NCI-H446 treated with DMSO at 0.1 percent for 48 hours (cell line): ENCODE measurements at regions not wholly inside any gene's neighbourhood (a gene's known extent, or its start where the extent isn't known, plus 50 kb on each side); places are given as distances from the start of the nearest gene placed in this dataset.
"Not testable (repeated sequence)": the region's sequence is repeated elsewhere in the genome, so short reads cannot be mapped to it uniquely, and the experiment has no call there.

ENCODE experiments used
- DNase-seq: peaks from one replicate; lab custom pipeline; 2025; lab: John Stamatoyannopoulos, UW

DNA sequence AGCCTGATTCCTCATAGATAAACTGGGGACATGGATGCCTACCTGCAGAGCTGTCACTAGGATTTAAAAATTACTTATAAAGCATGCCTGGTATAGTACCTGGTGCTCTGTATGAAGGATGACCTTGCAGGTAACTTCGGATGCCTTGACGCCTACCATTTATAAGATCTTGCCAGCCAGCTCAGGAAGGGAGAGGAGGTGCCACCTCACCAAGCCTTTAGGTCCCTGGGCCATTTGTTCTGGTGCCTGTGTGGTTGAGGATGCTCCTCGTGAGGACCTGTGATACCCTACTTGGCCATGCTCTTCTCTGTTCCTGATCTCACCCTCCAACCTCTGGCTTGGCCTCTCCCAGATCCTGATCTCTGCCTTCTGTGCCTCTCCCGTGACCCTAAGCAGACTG, 85.2 kb downstream of the FDX1 start:
- DNase-seq, result no peak

DNA sequence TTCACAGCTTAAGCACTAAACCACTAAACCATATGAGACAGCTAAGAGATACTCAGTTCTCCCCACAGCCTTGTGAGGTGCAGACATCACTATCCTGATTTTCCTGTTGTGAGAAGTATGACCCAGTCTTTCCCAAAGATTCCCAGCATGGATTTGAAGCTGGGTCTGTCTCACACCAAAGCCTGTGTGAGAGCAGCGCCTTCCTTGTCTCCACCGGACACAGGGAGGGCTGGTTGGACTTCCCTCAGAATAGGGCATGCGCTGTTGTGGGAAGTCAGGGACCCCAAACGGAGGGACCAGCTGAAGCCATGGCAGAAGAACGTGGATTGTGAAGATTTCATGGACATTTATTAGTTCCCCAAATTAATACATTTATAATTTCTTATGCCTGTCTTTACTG, 87.6 kb downstream of the FDX1 start:
- DNase-seq, result not testable (repeated sequence)

- DNase-seq, result peak; percentile 49
Observed at GRCh38 chr11:110518809-110519514, 89.2 kb downstream of the FDX1 start.

DNA sequence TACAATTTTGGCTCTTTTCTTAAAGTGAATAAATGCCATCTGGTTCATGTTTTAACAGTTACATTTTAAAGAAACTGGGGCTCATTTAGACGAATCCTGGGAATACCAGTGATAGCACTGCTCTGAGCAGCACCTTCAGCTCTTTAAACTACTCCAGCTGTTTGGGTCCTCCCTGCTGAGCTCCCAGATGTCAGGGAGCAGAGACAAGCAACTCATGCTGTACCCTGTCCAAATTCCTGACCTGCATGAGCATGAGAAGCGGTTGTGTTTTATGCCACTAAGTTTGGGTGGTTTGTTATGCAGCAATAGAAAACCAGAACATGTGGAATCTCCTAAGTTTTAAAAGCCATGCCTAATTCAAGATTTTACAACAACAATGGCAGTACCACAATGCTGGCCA, 90.0 kb downstream of the FDX1 start:
- no peak for DNase-seq

GRCh38 chr11:110522471-110522870, 92.7 kb downstream of the FDX1 start:
- no peak for DNase-seq

DNA sequence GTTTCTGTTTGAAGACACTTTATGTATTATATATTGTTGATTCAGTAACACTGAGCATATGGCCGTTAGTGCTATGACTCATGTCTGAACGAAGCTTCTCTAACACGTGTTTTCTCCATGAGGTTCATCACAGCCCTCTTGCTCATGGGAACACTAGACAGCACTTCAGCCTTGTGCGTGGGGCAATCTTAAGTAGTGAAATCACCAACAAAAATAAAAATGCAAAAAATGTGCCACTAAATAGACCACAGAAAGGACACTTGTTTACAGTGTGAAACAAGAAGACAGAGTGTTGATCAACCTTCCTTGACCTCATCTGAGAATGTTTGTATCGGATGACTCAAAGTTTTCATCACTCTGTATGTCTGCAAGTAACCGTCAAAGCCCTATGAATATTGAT, 94.5 kb downstream of the FDX1 start:
- peak; percentile 18 for DNase-seq

GRCh38 chr11:110525883-110526282, 96.1 kb downstream of the FDX1 start:
- peak; percentile 40 for DNase-seq

GRCh38 chr11:110526323-110526722, 96.6 kb downstream of the FDX1 start:
- DNase-seq, result no peak
